ENCODE measurements at regions not wholly inside any gene's neighbourhood (a gene's known extent, or its start where the extent isn't known, plus 50 kb on each side); places are given as distances from the start of the nearest gene placed in this dataset.
"Not testable (repeated sequence)": the region's sequence is repeated elsewhere in the genome, so short reads cannot be mapped to it uniquely, and the experiment has no call there.

- peaks cover 21% of the 10 kb centered on the region; the same call in 1 of the 2 replicates for H3K9me3 ChIP-seq (ENCODE audit: low read length)
- no peak overlapping the region for H2AFZ ChIP-seq (ENCODE audit: low read length)
- no peaks in the 10 kb centered on the region for H3K36me3 ChIP-seq (ENCODE audit: insufficient read depth, low read length)
- H3K4me1 ChIP-seq (ENCODE audit: low read length): no peaks in the 10 kb centered on the region
- no peaks in the 10 kb centered on the region for H3K9me2 ChIP-seq (replicated peaks; ENCODE audit: insufficient read depth, low read length)
- H3K27ac ChIP-seq (ENCODE audit: low read length): no peak overlapping the region
- H3K9ac ChIP-seq (ENCODE audit: low read length): no peak overlapping the region
- no peaks in the 10 kb centered on the region for H3K79me2 ChIP-seq (ENCODE audit: low read length)
- no peaks in the 10 kb centered on the region for H4K20me1 ChIP-seq (ENCODE audit: insufficient read depth, low read depth, low read length)
- no peak overlapping the region for H3K4me2 ChIP-seq (ENCODE audit: low read depth, low read length, poor library complexity, severe bottlenecking)
- no peaks in the 10 kb centered on the region for H3K27me3 ChIP-seq (ENCODE audit: low read length)
- H3K4me3 ChIP-seq (ENCODE audit: low read length): no peak overlapping the region
- no peak for DNase-seq
Observed at GRCh38 chr13:84098273-84098672, 216.0 kb upstream of the SLITRK1 start.

GRCh38 chr13:84097148-84097547 lies 214.9 kb upstream of the SLITRK1 start:
- H3K36me3 ChIP-seq (ENCODE audit: insufficient read depth, low read length): no peaks in the 10 kb centered on the region
- no peak overlapping the region for H3K4me3 ChIP-seq (ENCODE audit: low read length)
- H3K9me2 ChIP-seq (replicated peaks; ENCODE audit: insufficient read depth, low read length): no peaks in the 10 kb centered on the region
- no peak overlapping the region for H3K4me2 ChIP-seq (ENCODE audit: low read depth, low read length, poor library complexity, severe bottlenecking)
- no peaks in the 10 kb centered on the region for H4K20me1 ChIP-seq (ENCODE audit: insufficient read depth, low read depth, low read length)
- no peak overlapping the region for H3K27ac ChIP-seq (ENCODE audit: low read length)
- no peak overlapping the region for H2AFZ ChIP-seq (ENCODE audit: low read length)
- no peaks in the 10 kb centered on the region for H3K27me3 ChIP-seq (ENCODE audit: low read length)
- no peaks in the 10 kb centered on the region for H3K4me1 ChIP-seq (ENCODE audit: low read length)
- DNase-seq: no peak
- peaks cover 17% of the 10 kb centered on the region; the same call in 1 of the 2 replicates for H3K9me3 ChIP-seq (ENCODE audit: low read length)
- H3K79me2 ChIP-seq (ENCODE audit: low read length): no peaks in the 10 kb centered on the region
- no peak overlapping the region for H3K9ac ChIP-seq (ENCODE audit: low read length)

GRCh38 chr13:84096216-84096615 lies 213.9 kb upstream of the SLITRK1 start:
- Histone ChIP-seq H3K79me2 (ENCODE audit: low read length) (no peaks in the 10 kb centered on the region), H3K9ac (ENCODE audit: low read length) (no peak overlapping the region), H3K4me3 (ENCODE audit: low read length) (no peak overlapping the region), H3K9me2 (replicated peaks; ENCODE audit: insufficient read depth, low read length) (no peaks in the 10 kb centered on the region), H3K9me3 (ENCODE audit: low read length) (peaks cover 17% of the 10 kb centered on the region; the same call in 1 of the 2 replicates), H3K27me3 (ENCODE audit: low read length) (no peaks in the 10 kb centered on the region), H3K4me2 (ENCODE audit: low read depth, low read length, poor library complexity, severe bottlenecking) (no peak overlapping the region), H3K27ac (ENCODE audit: low read length) (no peak overlapping the region), H3K36me3 (ENCODE audit: insufficient read depth, low read length) (no peaks in the 10 kb centered on the region), H3K4me1 (ENCODE audit: low read length) (no peaks in the 10 kb centered on the region), H2AFZ (ENCODE audit: low read length) (no peak overlapping the region), H4K20me1 (ENCODE audit: insufficient read depth, low read depth, low read length) (no peaks in the 10 kb centered on the region)
- no peak for DNase-seq

GRCh38 chr13:84088996-84089395 lies 206.7 kb upstream of the SLITRK1 start:
- no peaks in the 10 kb centered on the region for H3K36me3 ChIP-seq (ENCODE audit: insufficient read depth, low read length)
- no peak for DNase-seq
- H3K4me1 ChIP-seq (ENCODE audit: low read length): no peaks in the 10 kb centered on the region
- no peaks in the 10 kb centered on the region for H4K20me1 ChIP-seq (ENCODE audit: insufficient read depth, low read depth, low read length)
- 0 out of 2 replicates have a peak, but pooled peaks cover 3% of the 10 kb centered on the region for H3K9me2 ChIP-seq (replicated peaks; ENCODE audit: insufficient read depth, low read length)
- H3K79me2 ChIP-seq (ENCODE audit: low read length): no peaks in the 10 kb centered on the region
- H3K9ac ChIP-seq (ENCODE audit: low read length): no peak overlapping the region
- H3K9me3 ChIP-seq (ENCODE audit: low read length): peaks cover 13% of the 10 kb centered on the region
- H2AFZ ChIP-seq (ENCODE audit: low read length): no peak overlapping the region
- no peak overlapping the region for H3K4me2 ChIP-seq (ENCODE audit: low read depth, low read length, poor library complexity, severe bottlenecking)
- no peaks in the 10 kb centered on the region for H3K27me3 ChIP-seq (ENCODE audit: low read length)
- H3K27ac ChIP-seq (ENCODE audit: low read length): no peak overlapping the region
- H3K4me3 ChIP-seq (ENCODE audit: low read length): no peak overlapping the region

- Histone ChIP-seq H4K20me1 (ENCODE audit: insufficient read depth, low read depth, low read length) (no peaks in the 10 kb centered on the region), H3K79me2 (ENCODE audit: low read length) (no peaks in the 10 kb centered on the region), H3K9me2 (replicated peaks; ENCODE audit: insufficient read depth, low read length) (peaks cover 3% of the 10 kb centered on the region; the same call in 1 of the 2 replicates), H3K27ac (ENCODE audit: low read length) (no peak overlapping the region), H3K4me3 (ENCODE audit: low read length) (no peak overlapping the region), H2AFZ (ENCODE audit: low read length) (no peak overlapping the region), H3K4me2 (ENCODE audit: low read depth, low read length, poor library complexity, severe bottlenecking) (no peak overlapping the region), H3K9ac (ENCODE audit: low read length) (no peak overlapping the region), H3K27me3 (ENCODE audit: low read length) (no peaks in the 10 kb centered on the region), H3K36me3 (ENCODE audit: insufficient read depth, low read length) (no peaks in the 10 kb centered on the region), H3K9me3 (ENCODE audit: low read length) (peaks cover 4% of the 10 kb centered on the region), H3K4me1 (ENCODE audit: low read length) (no peaks in the 10 kb centered on the region)
- DNase-seq: no peak
Observed at GRCh38 chr13:84086847-84087162, 204.5 kb upstream of the SLITRK1 start.

- H3K4me3 ChIP-seq (ENCODE audit: low read length); H3K9ac ChIP-seq (ENCODE audit: low read length); H4K20me1 ChIP-seq (ENCODE audit: insufficient read depth, low read depth, low read length); H3K27me3 ChIP-seq (ENCODE audit: low read length); H3K4me1 ChIP-seq (ENCODE audit: low read length); H3K36me3 ChIP-seq (ENCODE audit: insufficient read depth, low read length); H3K4me2 ChIP-seq (ENCODE audit: low read depth, low read length, poor library complexity, severe bottlenecking); DNase-seq; H2AFZ ChIP-seq (ENCODE audit: low read length); H3K9me2 ChIP-seq (replicated peaks; ENCODE audit: insufficient read depth, low read length); H3K79me2 ChIP-seq (ENCODE audit: low read length); H3K9me3 ChIP-seq (ENCODE audit: low read length); H3K27ac ChIP-seq (ENCODE audit: low read length): not testable (repeated sequence)
Observed at GRCh38 chr13:84086098-84086846, 204.0 kb upstream of the SLITRK1 start.

GRCh38 chr13:84082462-84082861 lies 200.2 kb upstream of the SLITRK1 start:
- H3K9ac ChIP-seq (ENCODE audit: low read length): no peak overlapping the region
- H3K27ac ChIP-seq (ENCODE audit: low read length): no peak overlapping the region
- H3K4me1 ChIP-seq (ENCODE audit: low read length): no peaks in the 10 kb centered on the region
- no peaks in the 10 kb centered on the region; the same call in 1 of the 2 replicates for H3K9me2 ChIP-seq (replicated peaks; ENCODE audit: insufficient read depth, low read length)
- DNase-seq: no peak
- H3K36me3 ChIP-seq (ENCODE audit: insufficient read depth, low read length): no peaks in the 10 kb centered on the region
- no peak overlapping the region for H2AFZ ChIP-seq (ENCODE audit: low read length)
- H3K4me2 ChIP-seq (ENCODE audit: low read depth, low read length, poor library complexity, severe bottlenecking): no peak overlapping the region
- no peaks in the 10 kb centered on the region for H4K20me1 ChIP-seq (ENCODE audit: insufficient read depth, low read depth, low read length)
- H3K27me3 ChIP-seq (ENCODE audit: low read length): no peaks in the 10 kb centered on the region
- H3K79me2 ChIP-seq (ENCODE audit: low read length): no peaks in the 10 kb centered on the region
- H3K9me3 ChIP-seq (ENCODE audit: low read length): peaks cover 3% of the 10 kb centered on the region
- H3K4me3 ChIP-seq (ENCODE audit: low read length): no peak overlapping the region

- Histone ChIP-seq H2AFZ (ENCODE audit: low read length) (no peak overlapping the region), H3K9me3 (ENCODE audit: low read length) (peaks cover 12% of the 10 kb centered on the region), H3K36me3 (ENCODE audit: insufficient read depth, low read length) (no peaks in the 10 kb centered on the region), H3K4me1 (ENCODE audit: low read length) (no peaks in the 10 kb centered on the region), H3K79me2 (ENCODE audit: low read length) (no peaks in the 10 kb centered on the region), H3K27me3 (ENCODE audit: low read length) (no peaks in the 10 kb centered on the region), H3K27ac (ENCODE audit: low read length) (no peak overlapping the region), H3K9me2 (replicated peaks; ENCODE audit: insufficient read depth, low read length) (no peaks in the 10 kb centered on the region; the same call in 1 of the 2 replicates), H3K9ac (ENCODE audit: low read length) (no peak overlapping the region), H3K4me2 (ENCODE audit: low read depth, low read length, poor library complexity, severe bottlenecking) (no peak overlapping the region), H4K20me1 (ENCODE audit: insufficient read depth, low read depth, low read length) (no peaks in the 10 kb centered on the region), H3K4me3 (ENCODE audit: low read length) (no peak overlapping the region)
- DNase-seq: no peak
Observed at GRCh38 chr13:84080748-84081530, 198.7 kb upstream of the SLITRK1 start.
